ENCODE measurements at regions not wholly inside any gene's neighbourhood (a gene's known extent, or its start where the extent isn't known, plus 50 kb on each side); places are given as distances from the start of the nearest gene placed in this dataset.

GRCh38 chr5:167894631-167895472 is 396.6 kb upstream of the WWC1 start:
- DNase-seq = no peak

- no peak for DNase-seq
These were observed 395.4 kb upstream of the WWC1 start for GRCh38 chr5:167895899-167896659.

- no peak for DNase-seq
These were observed 394.6 kb upstream of the WWC1 start for GRCh38 chr5:167896814-167897213.

- no peak for DNase-seq
These were observed 394.1 kb upstream of the WWC1 start for GRCh38 chr5:167897371-167897770.

- no peak for DNase-seq
These were observed 392.9 kb upstream of the WWC1 start for GRCh38 chr5:167898361-167899042.

- no peak for DNase-seq
These were observed 391.9 kb upstream of the WWC1 start for GRCh38 chr5:167899490-167900070.

- DNase-seq = no peak
These were observed 391.0 kb upstream of the WWC1 start for GRCh38 chr5:167900340-167900935.

- DNase-seq = no peak
These were observed 389.1 kb upstream of the WWC1 start for GRCh38 chr5:167902298-167902697.

GRCh38 chr5:167903243-167903642 is 388.2 kb upstream of the WWC1 start:
- no peak for DNase-seq

GRCh38 chr5:167903659-167904058 is 387.8 kb upstream of the WWC1 start:
- DNase-seq = no peak

GRCh38 chr5:167905919-167906853 is 385.3 kb upstream of the WWC1 start:
- DNase-seq = no peak

GRCh38 chr5:167908606-167909005 is 382.8 kb upstream of the WWC1 start:
- DNase-seq = no peak

GRCh38 chr5:167912941-167913665 is 378.3 kb upstream of the WWC1 start:
- DNase-seq = no peak

GRCh38 chr5:167915237-167915636 is 376.2 kb upstream of the WWC1 start:
- no peak for DNase-seq

GRCh38 chr5:167916261-167916691 is 375.2 kb upstream of the WWC1 start:
- DNase-seq = no peak

GRCh38 chr5:167916706-167917105 is 374.7 kb upstream of the WWC1 start:
- no peak for DNase-seq

GRCh38 chr5:167918184-167918812 is 373.1 kb upstream of the WWC1 start:
- DNase-seq = no peak

- no peak for DNase-seq
These were observed 372.5 kb upstream of the WWC1 start for GRCh38 chr5:167918813-167919483.

- no peak for DNase-seq
These were observed 370.9 kb upstream of the WWC1 start for GRCh38 chr5:167920589-167920988.

GRCh38 chr5:167921796-167922195 is 369.6 kb upstream of the WWC1 start:
- no peak for DNase-seq

All from activated CD4-positive, alpha-beta T cell treated with anti-CD3 and anti-CD28 coated beads for 1 hour (primary cell).